ENCODE measurements at regions not wholly inside any gene's neighbourhood (a gene's known extent, or its start where the extent isn't known, plus 50 kb on each side); places are given as distances from the start of the nearest gene placed in this dataset.
"Not testable (repeated sequence)": the region's sequence is repeated elsewhere in the genome, so short reads cannot be mapped to it uniquely, and the experiment has no call there.

GRCh38 chr2:2582998-2583545 lies 252.0 kb upstream of the MYT1L start:
- TF ChIP-seq, protein P1, sequence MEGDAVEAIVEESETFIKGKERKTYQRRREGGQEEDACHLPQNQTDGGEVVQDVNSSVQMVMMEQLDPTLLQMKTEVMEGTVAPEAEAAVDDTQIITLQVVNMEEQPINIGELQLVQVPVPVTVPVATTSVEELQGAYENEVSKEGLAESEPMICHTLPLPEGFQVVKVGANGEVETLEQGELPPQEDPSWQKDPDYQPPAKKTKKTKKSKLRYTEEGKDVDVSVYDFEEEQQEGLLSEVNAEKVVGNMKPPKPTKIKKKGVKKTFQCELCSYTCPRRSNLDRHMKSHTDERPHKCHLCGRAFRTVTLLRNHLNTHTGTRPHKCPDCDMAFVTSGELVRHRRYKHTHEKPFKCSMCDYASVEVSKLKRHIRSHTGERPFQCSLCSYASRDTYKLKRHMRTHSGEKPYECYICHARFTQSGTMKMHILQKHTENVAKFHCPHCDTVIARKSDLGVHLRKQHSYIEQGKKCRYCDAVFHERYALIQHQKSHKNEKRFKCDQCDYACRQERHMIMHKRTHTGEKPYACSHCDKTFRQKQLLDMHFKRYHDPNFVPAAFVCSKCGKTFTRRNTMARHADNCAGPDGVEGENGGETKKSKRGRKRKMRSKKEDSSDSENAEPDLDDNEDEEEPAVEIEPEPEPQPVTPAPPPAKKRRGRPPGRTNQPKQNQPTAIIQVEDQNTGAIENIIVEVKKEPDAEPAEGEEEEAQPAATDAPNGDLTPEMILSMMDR (IDR thresholded peaks at IDR 0.05), result no peak
- no peaks in the 10 kb centered on the region for H3K36me3 Mint-ChIP-seq (ENCODE audit: low read depth)
- no peaks in the 10 kb centered on the region for H3K9me3 Mint-ChIP-seq (ENCODE audit: low read depth)
- no peak overlapping the region for H3K27ac Mint-ChIP-seq (ENCODE audit: unreplicated experiment)
- H3K4me3 Mint-ChIP-seq (ENCODE audit: unreplicated experiment), result no peak overlapping the region
- H3K27me3 Mint-ChIP-seq (ENCODE audit: low read depth), result peaks cover 22% of the 10 kb centered on the region
- no peak for DNase-seq (ENCODE audit: low spot score)
- H3K4me1 Mint-ChIP-seq (ENCODE audit: low read depth), result no peaks in the 10 kb centered on the region

DNA sequence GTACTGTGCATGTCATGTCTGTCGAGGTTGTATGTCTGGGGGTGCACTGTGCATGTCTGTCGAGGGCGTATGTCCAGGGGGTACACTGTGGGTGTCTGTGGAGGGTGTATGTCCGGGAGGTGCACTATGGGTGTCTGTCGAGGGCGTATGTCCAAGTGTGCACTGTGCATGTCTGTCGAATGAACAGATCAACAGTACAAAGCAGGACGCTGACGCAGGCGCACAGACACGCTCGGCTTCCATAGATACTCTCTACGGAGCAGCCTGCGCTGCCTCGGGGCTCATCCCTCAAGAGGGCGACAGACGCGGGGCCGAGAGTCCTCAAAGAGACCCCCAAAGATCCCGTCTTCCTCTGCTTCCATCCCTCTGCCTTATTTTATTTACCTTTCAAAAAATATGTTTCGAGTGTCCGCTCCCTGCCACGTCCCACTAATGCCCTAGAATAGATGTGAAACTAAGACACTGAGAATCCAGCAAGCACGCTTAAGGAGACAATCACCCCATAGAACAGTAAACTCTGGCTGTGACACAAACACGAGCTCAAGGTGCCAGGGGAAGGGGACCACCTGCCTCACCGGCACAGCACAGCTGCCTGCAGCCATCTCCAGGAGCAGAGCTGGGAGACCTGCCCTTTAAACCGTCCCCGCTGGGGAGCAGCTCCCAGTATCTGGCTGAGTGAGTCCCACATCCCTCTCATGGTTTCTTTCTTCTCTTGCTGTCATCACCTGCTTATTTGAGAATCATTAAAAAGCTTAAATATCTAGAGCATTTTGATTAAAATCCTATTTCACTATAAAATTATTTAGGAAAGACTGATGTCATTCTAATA lies 250.5 kb upstream of the MYT1L start:
- H3K4me1 Mint-ChIP-seq (ENCODE audit: low read depth), result no peaks in the 10 kb centered on the region
- no peaks in the 10 kb centered on the region for H3K9me3 Mint-ChIP-seq (ENCODE audit: low read depth)
- no peaks in the 10 kb centered on the region for H3K36me3 Mint-ChIP-seq (ENCODE audit: low read depth)
- TF ChIP-seq, protein P1 (IDR thresholded peaks at IDR 0.05), result no peak
- H3K27ac Mint-ChIP-seq (ENCODE audit: unreplicated experiment), result no peak overlapping the region
- DNase-seq (ENCODE audit: low spot score), result no peak
- H3K27me3 Mint-ChIP-seq (ENCODE audit: low read depth), result peaks cover 24% of the 10 kb centered on the region
- no peak overlapping the region for H3K4me3 Mint-ChIP-seq (ENCODE audit: unreplicated experiment)

DNA sequence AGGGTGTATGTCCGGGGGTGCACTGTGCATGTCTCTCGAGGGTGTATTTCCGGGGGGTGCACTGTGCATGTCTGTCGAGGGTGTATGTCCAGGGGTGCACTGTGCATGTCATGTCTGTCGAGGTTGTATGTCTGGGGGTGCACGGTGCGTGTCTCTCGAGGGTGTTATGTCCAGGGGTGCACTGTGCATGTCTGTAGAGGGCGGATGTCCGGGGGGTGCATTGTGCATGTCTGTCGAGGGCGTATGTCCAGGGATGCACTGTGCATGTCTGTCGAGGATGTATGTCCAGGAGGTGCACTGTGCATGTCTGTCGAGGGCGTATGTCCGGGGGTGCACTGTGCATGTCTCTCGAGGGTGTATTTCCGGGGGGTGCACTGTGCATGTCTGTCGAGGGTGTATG lies 249.8 kb upstream of the MYT1L start:
- not testable (repeated sequence) for H3K27ac Mint-ChIP-seq (ENCODE audit: unreplicated experiment); H3K36me3 Mint-ChIP-seq (ENCODE audit: low read depth); DNase-seq (ENCODE audit: low spot score); H3K9me3 Mint-ChIP-seq (ENCODE audit: low read depth); H3K4me1 Mint-ChIP-seq (ENCODE audit: low read depth); H3K4me3 Mint-ChIP-seq (ENCODE audit: unreplicated experiment)
- H3K27me3 Mint-ChIP-seq (ENCODE audit: low read depth), result peaks cover 24% of the 10 kb centered on the region

DNA sequence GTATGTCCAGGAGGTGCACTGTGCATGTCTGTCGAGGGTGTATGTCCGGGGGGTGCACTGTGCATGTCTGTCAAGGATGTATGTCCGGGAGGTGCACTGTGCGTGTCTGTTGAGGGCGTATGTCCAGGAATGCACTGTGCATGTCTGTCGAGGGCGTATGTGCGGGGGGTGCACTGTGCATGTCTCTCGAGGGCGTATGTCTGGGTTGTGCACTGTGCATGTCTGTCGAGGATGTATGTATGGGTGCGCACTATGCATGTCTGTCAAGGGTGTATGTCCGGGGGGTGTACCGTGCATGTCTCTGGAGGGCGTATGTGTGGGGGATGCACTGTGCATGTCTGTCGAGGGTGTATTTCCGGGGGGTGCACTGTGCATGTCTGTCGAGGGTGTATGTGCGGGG lies 249.3 kb upstream of the MYT1L start:
- H3K27me3 Mint-ChIP-seq (ENCODE audit: low read depth), result peaks cover 24% of the 10 kb centered on the region
- no peak overlapping the region for H3K27ac Mint-ChIP-seq (ENCODE audit: unreplicated experiment)
- TF ChIP-seq, protein P1 (IDR thresholded peaks at IDR 0.05), result no peak
- no peaks in the 10 kb centered on the region for H3K36me3 Mint-ChIP-seq (ENCODE audit: low read depth)
- no peak overlapping the region for H3K4me3 Mint-ChIP-seq (ENCODE audit: unreplicated experiment)
- H3K9me3 Mint-ChIP-seq (ENCODE audit: low read depth), result no peaks in the 10 kb centered on the region
- no peak for DNase-seq (ENCODE audit: low spot score)
- no peaks in the 10 kb centered on the region for H3K4me1 Mint-ChIP-seq (ENCODE audit: low read depth)

DNA sequence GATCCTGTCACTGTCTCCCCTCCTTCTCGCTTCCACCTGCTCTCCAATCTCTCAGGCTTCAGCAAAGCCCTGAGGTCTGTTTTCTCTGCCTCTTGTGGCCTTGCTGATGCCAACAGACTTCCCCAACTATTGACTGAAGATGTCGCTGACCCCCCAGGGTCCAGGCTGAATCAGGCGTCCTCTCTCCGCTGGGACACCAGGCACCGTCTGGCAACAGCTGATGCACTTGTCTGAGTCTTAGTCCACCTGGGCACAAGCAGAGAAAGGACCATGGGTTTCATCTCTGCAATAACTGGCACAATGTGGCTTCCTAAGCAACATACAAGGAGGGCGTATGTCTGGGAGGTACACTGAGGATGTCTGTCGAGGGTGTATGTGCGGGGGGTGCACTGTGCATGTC lies 248.7 kb upstream of the MYT1L start:
- Mint-ChIP-seq H3K27me3 (ENCODE audit: low read depth) (peaks cover 24% of the 10 kb centered on the region), H3K4me1 (ENCODE audit: low read depth) (no peaks in the 10 kb centered on the region), H3K9me3 (ENCODE audit: low read depth) (no peaks in the 10 kb centered on the region), H3K27ac (ENCODE audit: unreplicated experiment) (no peak overlapping the region), H3K36me3 (ENCODE audit: low read depth) (no peaks in the 10 kb centered on the region), H3K4me3 (ENCODE audit: unreplicated experiment) (no peak overlapping the region)
- TF ChIP-seq, protein P1 (IDR thresholded peaks at IDR 0.05), result no peak
- DNase-seq (ENCODE audit: low spot score), result no peak

Measured in chondrocyte (in vitro differentiated cells).